Glomerular endothelial cell (primary cell): ENCODE measurements at regions not wholly inside any gene's neighbourhood (a gene's known extent, or its start where the extent isn't known, plus 50 kb on each side); places are given as distances from the start of the nearest gene placed in this dataset.
"Not testable (repeated sequence)": the region's sequence is repeated elsewhere in the genome, so short reads cannot be mapped to it uniquely, and the experiment has no call there.

Source experiments
- DNase-seq: peaks from one replicate; pipeline ENCODE4 v3.0.0-alpha.2; 2011; ENCODE audit warnings: low read depth, low spot score; ENCODE audit errors: extremely low read depth

DNA sequence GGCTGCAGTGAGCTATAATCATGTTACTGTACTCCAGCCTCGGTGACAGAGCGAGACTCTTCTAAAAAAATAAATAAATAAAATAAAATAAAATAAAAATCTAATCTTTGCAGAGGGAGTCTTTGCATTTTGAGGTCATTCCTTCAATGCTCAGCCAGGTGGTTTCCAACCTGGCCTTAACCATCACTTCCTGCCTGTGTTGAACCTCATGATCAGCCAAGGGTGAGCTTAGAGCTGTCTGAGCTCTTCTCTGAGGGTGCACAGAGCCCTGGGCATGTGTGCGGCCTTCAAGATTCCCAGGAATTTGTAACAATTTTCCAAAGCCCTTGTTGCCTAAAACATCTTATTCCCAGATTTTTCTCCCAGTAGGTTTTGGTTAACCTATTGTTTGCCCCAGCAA lies 94.3 kb downstream of the KCNJ12 start:
- DNase-seq = not testable (repeated sequence)

DNA sequence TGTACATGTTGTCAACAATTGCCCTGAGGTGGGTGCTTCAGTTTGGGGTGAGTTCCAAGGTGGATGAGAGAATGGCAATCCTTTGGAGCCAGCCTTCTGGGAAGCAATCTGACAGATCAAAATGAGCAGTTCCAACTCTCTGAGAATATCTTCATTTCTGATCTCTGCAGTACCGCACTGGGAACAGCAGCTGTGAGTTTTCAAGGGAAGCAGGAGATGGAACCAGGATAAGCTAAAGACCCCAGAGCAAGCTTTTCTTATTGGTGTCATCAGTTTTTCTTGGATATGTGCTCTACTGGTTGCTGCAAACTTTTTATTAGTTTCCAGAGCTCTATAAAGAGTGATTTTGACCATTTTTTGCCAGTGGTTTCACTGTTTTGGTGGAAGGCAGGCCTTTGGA lies 94.7 kb downstream of the KCNJ12 start:
- DNase-seq = no peak

DNA sequence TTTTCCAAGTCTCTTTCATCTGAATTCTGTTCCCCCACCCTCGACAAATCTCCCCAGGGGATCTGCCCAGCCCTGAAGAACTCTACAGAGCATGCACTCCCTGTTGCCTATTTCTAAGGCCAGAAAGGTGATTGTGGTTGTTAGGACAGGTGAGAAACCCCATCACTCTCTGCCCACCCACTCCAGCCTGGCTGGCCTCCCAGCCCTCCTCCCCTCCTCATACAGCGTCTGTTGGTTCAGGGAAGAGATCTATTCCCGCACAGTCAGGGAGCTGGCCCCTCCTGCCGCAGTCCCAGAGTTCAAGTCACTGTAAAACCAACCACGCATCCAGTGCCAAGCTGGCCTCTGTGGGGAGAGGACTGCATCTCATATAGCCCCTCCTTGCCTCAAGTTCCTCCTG lies 98.7 kb downstream of the KCNJ12 start:
- DNase-seq = no peak

DNA sequence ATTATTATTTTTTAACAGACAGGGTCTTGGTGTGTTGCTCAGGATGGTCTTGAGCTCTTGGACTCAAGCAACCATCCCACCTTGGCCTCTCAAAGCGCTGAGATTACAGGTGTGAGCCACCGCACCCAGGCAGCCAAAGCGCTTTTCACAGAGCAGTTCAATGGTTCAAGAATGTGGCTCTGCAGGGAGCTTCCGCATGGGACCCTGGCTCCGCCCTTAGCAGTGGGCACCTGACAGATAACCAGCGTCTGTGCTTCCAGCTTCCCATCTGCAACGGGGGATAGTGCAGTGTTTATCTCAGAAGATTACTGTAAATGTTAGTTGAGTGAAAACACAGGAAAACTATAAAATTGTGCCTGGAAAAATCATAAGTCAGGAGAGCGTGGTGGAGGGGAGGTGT lies 99.4 kb downstream of the KCNJ12 start:
- no peak for DNase-seq

DNA sequence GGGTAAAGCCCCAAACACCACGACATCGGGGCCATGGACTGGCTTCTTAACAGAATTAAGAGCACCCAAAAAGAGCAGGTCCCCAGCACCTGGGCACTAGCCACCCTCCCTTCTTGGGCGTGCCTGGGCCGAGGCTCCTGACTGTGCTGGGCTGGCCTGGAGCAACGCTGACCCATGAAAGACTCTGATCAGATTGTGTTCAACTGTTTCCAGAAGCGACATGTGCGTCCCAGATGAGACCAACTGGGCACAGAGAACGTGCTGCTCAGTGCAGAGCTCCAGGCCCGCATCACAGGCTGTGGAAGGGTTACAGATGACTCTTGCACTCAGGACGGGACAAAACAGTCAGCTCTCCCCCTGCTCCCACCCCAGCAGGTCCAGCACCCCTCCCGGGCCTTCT lies 100.7 kb downstream of the KCNJ12 start:
- no peak for DNase-seq

DNA sequence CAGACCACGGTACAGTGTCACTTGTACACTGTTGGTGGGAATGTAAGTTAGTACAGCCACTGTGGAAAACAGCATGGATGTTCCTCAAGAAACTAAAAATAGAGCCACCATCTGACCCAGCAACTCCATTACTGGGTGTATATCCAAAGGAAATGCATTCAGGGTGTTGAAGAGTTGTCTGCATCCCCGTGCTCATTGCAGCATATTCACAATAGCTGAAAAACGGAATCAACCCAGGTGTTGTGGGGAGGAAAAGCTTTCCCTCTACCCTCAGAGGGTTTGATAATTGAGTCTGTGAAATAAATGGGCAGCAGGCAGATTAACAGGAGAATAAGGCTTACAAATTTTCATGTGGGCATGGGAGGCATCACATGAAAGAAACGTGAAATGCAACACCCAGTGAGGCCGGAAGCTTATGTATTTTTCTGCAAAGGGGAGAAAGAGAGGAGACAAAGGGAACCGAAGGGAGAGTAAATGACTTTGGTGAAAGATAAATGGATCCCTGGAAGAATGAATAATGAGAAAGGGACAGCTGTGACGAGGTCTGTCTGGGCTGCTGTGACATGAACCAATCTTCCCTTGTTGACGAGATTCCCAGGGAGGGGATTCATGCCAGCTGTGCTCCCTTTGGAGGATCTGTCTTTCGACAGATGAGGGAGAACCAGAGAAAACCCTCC lies 106.2 kb downstream of the KCNJ12 start:
- no peak for DNase-seq

DNA sequence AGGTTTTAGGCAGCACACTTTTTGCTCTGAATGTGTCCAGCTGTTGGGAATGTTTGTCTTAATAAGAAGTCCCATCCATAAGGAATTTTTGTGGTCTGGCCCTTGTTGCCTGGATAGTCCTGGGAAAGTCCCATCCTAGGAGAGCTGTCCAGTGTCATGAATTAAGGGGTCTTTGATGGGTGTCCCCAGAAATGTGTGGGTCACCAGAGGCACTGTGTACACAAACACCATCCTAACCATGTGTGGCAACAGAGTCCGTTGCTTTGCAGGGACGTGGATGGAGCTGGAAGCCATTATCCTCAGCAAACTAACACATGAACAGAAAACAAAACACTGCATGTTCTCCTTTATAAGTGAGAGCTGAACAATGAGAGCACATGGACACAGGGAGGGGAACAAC lies 111.9 kb downstream of the KCNJ12 start:
- DNase-seq = not testable (repeated sequence)

DNA sequence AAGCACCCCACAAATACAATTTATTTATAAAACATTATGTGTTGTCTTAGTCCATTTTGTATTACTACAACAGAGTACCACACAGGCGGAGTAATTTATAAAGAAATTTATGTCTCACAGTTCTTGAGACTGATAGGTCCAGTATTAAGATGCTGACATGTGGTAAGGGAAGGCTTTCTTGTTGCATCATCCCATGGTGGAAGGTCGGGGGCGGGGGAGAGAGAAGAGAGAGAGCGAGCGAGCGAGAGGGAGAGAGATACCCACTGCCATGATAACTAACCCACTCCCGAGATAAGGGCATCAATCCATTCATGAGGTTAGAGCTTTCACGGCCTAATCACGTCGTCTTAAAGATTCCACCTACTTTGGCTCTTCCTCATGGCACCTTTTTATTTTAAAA lies 117.8 kb downstream of the KCNJ12 start:
- no peak for DNase-seq

DNA sequence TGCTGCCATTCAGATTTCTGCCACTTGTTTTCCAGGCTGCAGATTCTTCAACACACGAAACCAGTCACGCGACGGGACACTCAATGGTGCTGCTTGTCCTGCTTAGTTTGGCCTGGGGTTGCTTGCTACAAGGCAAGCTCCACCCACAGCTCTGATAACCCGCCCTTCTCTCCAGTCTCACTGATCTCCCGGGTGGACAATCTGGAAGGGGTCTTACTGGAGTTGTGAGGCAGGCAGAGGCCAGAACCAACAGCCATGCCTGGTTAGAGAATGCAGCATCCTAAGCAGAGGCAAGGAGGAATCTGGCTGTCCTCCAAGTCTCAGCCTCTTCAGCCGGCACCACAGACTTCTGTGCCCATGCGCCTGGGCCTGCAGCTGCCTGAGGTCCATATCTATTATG lies 119.1 kb downstream of the KCNJ12 start:
- no peak for DNase-seq

DNA sequence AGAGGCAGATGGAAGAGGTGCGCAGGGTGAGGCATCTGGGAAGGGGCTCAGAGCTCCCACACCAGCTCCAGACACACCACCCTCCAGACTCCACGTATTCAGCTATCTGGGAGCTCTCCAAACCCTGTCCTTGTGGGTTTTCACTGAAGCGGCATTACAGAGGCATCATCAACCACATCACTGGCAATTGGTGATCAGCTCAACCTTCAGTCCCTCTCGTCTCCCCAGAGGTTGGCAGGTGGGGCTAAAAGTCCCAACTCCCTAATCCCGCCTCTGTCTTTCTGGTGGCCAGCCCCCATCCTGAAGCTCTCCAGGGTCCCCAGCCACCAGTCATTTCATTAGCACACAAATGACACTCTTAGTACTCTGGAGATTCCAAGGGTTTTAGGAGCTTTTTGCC lies 123.9 kb downstream of the KCNJ12 start:
- DNase-seq = no peak

DNA sequence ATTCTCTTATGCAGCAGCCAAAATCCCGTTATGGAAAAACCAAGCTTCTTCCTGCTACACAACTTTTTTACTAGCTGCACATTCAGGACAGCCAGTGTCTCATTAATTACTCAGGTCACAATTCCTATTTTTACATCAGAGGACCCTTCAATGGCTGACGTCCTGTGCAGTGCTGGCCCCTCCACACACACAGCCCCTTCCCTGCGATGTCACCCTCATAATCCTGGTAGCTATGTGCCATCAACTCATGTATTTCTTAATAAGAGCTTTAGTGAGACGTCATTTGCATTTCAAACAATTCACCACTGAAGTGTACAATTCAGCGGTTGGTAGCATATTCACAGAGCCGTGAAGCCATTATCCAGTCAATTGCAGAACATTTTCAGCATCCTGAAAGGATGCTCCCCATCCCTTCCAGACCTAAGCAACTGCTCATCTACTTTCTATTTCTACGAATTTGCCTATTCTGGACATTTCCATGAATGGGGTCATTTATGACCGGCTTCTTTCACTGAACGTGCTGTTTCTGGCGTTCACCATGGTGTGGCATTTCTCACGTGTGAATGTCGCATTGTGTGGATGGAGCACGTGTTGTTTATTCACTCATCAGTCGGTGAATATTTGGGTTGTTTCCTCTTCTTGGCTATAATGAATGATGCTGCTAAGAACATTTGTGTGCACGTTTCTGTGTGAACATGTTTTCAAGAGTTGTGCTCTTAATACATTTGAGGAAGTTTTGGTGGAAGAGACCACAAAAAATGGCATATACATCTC lies 126.0 kb downstream of the KCNJ12 start:
- not testable (repeated sequence) for DNase-seq

DNA sequence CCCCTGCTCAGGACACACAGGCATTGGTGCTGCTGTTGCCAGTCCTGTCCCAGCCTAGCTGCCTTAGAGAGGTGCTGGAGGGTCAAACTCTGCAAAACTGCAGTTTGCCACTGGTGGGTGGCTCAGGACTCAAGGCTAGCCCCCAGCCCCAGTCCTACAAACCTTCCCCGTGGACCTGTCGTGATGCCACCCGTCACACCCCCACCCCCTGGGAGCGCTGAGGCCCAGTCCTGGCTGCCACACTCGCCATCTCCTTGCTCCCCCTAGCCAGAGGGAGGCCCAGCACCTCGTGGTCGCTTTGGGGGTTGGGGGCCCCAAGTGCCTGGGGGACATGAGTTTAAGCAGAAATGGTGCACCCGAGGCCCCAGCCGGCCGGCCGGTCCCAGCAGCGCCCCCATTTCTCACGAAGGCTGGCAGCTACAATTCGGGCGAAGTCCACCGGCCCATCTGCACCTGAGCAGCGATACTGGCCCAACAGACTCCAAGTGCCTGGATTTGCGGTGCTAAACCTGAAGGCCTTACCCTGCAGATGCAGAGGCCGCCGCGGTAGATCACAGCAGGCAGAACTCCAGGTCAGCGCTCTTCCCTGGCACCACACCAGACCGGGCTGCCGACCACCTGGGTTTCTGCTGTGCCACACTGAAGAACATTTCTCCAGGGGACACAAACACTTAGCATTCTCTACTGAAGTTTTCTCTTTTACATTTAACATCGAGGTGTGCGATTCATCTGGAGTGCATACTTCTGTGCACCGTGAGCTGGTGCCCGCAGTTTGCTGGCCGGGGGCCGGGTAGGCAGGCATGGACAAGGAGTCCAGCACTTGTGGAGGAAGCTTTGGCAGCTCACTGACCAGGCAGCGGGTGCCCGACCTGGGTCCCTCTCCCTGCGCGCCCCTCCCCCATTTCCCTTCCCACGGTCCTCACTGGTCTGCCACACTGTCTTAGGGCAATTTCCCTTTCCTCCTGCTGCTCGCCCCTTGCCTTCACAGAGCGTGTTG lies 130.0 kb downstream of the KCNJ12 start:
- DNase-seq = no peak

DNA sequence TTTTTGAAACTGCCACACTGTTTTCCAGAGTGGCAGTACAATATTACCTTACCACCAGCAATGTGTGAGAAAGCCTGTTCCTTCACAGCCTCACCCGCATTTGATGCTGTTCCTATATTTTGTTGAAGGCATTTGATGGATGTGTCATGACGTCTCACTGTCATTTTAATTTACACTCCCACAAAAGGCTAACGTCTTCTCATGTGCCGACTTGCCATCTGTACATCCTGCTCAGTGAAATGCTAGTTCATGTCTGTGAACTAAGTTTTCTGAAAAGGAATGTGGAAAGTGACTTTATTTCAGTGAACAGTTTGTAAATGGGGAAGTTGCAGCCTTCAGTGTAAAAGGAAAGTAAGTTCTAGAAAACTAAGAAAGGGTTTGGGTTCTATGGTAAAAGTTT lies 131.6 kb downstream of the KCNJ12 start:
- DNase-seq = not testable (repeated sequence)

DNA sequence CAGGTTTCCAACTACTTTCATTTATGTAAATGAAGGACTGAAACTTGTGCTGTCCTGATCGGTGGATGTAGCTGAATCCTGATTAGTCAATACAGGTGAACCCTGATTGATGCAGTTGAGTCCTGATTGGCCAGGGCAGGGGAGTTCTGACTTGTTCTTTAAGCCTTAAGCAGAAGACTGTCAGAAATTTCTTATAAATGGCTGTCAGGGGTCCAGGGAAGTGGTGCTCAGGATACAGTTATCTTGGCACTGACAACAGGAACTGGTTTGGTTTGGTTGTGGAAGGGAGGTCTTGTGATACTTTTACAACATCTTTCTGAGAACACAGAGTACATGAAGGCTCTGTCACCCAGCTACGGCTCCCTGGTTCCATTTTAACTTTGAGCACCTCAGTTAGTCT lies 132.1 kb downstream of the KCNJ12 start:
- no peak for DNase-seq

DNA sequence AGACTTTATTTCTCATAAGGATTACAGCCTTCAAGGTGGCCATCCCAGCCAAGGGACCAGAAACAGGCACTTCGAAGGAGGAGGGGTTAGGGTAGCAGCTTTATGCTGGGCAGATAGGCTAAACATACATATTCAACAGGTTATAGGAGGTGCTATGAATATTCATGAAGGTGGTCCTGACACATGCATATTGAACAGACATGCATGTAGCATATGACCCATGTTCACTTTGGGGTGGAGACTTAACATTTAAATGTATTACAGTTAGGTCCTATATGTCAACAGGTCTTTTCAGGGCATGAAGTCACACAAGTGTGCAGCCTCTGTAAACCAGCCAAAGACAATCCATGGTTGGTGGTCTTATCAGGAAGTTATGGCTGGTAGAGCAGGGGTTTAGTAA lies 133.2 kb downstream of the KCNJ12 start:
- not testable (repeated sequence) for DNase-seq

DNA sequence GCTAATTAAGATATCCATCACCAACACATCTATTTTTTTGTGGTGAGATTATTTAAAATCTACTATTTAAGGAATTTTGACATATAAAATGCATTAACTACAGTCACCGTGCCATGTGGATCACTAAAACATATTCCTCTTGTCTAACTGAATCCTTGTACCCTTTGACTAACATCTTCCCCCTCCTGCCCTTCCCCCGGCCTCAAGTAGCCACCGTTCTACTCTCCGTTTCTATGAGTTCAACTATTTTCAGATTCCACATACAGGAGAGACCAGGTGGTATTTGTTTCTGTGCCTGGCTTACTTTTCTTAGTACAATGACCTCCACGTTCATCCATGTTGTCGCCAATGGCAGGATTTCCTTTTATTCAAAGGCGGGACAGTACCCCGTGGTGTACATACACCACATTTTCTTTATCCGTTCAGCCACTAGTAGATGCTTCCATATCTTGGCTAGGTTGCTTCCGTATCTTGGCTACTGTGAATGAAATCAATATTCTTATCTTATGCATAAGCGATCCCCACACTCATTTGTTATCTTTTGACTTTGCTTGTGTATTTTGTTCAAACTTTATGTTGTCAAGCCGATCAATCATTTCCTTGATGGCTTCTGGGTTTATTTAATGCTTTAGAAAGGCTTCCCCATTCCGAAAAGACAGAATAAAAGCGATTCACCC lies 134.7 kb downstream of the KCNJ12 start:
- no peak for DNase-seq

DNA sequence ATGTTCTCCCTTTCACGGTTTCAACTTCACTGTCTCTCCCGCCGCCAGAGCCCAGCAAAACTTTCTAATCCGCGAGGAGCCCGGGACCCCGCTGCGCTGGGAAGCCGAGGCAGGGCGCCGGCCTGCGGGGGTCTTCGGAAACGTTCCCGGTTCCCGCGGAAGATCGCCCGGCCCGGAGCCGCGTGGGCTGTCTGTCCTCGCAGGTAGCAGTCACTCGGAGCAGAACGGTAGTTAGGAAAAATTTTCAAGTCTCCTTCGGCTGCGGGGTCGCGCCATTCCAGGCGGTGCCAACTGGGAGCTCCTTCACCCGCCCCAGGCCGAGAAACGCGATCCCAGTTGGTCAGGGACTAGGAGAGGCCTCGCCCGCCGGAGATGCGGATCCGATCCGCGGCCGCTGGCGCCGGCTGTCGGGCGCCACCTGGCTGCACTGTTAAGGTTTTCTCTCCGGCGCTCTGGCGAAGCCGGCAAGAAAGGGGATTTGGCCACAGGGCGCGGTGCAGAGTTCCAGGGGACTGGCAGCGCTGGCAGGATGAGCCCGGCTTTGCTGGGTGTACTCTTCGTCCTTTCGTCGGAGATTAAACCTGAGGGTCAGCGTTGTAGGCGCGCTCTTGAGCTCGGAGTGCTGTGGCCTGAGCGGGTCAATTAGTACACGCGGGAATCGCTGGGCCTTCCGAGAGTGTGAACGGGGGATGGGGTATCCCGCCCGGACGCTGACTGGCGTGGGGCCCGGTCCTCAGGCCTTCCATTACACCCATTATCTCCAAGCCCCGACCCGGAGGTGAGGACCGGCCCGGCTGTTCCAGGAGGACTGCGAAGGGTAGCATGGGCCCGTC lies 135.4 kb downstream of the KCNJ12 start:
- DNase-seq = peak; percentile 14

DNA sequence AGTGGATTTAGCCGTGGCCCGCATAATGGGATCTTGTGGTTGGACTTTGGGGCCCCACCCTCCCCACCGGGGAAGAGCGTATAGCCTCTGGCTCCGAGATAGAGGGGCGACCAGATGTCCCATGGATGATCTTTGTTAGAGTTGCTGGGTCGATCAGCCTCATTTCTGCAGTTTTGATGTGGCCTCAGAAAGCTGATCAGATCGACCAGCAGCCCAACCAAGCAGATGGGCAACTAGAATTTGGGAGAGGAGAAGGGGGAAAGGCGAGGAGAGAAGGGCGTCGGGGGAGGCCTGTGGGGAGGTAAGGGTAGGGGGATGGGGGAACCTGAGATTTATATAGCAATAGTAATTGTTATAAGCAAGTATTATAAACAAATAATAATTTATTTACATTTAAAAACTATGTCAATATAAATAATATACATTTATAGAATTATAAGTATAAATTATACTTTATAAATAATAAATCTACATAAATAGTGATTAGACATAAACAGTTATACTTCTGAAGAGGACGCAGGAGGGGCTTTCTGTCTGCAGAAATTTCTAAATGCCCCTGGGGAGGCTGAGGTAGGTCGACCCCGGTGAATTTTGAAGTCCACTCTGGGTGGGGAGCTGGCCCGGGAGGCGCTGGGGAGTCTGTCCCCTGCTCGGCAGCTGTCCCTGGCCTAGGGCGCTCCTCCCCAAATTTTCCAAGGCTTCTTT lies 136.3 kb downstream of the KCNJ12 start:
- DNase-seq = no peak

DNA sequence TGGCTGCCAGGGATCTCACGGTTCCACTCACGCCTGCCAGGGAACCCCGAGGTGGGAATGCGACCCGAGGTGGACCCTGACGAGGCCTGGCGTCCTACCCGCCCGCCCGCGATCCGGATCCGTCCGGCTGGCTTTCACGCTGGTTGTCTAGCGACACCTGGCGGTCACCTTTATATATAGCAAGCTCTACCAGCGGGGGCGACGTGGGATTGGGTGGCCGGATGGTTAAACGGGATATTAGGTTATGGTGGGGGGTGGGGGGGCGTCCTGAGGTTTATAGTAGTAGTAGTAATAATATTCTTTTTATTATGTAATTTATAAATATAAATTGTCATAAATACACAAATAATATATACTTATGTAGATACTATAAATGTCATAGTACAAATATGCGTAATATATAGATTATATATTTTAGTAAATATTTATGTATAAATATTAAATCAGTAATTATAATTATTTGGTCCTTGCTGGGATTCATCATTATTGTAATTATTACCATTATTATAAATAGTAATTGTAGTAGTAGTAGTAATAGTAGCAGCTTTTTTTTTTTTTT lies 136.9 kb downstream of the KCNJ12 start:
- peak; percentile 25 for DNase-seq
